ENCODE measurements at regions not wholly inside any gene's neighbourhood (a gene's known extent, or its start where the extent isn't known, plus 50 kb on each side); places are given as distances from the start of the nearest gene placed in this dataset.

GRCh38 chr7:31171216-31171785 lies 119.2 kb downstream of the ADCYAP1R1 start:
- no peak for TF ChIP-seq CTCF (IDR thresholded peaks at IDR 0.05; ENCODE audit: low read length)
- no peak for TF ChIP-seq EZH2 (IDR thresholded peaks at IDR 0.05; ENCODE audit: borderline replicate concordance, low read length)
